ENCODE measurements at regions not wholly inside any gene's neighbourhood (a gene's known extent, or its start where the extent isn't known, plus 50 kb on each side); places are given as distances from the start of the nearest gene placed in this dataset.

- no peaks in the 10 kb centered on the region for H3K36me3 ChIP-seq (ENCODE audit: control insufficient read depth, insufficient read depth, low read length)
- CTCF ChIA-PET, result interaction anchor here (1.3 kb wide), 1 partner anchor 115 kb away, joined by 3 read pairs; no protein-coding TSS in a partner anchor
Observed at GRCh38 chr16:49972961-49973360, 52.1 kb upstream of the CNEP1R1 start.

More at GRCh38 chr16:49972961-49973360, 52.1 kb upstream of the CNEP1R1 start:
- TF ChIP-seq, protein P1, sequence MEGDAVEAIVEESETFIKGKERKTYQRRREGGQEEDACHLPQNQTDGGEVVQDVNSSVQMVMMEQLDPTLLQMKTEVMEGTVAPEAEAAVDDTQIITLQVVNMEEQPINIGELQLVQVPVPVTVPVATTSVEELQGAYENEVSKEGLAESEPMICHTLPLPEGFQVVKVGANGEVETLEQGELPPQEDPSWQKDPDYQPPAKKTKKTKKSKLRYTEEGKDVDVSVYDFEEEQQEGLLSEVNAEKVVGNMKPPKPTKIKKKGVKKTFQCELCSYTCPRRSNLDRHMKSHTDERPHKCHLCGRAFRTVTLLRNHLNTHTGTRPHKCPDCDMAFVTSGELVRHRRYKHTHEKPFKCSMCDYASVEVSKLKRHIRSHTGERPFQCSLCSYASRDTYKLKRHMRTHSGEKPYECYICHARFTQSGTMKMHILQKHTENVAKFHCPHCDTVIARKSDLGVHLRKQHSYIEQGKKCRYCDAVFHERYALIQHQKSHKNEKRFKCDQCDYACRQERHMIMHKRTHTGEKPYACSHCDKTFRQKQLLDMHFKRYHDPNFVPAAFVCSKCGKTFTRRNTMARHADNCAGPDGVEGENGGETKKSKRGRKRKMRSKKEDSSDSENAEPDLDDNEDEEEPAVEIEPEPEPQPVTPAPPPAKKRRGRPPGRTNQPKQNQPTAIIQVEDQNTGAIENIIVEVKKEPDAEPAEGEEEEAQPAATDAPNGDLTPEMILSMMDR (IDR thresholded peaks at IDR 0.05; ENCODE audit: insufficient read depth, low read depth, low read length), result no peak
- no peak for DNase-seq (ENCODE audit: low read depth)
- Histone ChIP-seq H3K27me3 (ENCODE audit: control insufficient read depth, insufficient read depth, low read length) (peaks cover 4% of the 10 kb centered on the region; the same call in 1 of the 2 replicates), H3K4me3 (ENCODE audit: low read depth, low read length) (no peak overlapping the region)
- POLR2A ChIA-PET, result no interaction called here

Measured in BJ (cell line).